ENCODE measurements at regions not wholly inside any gene's neighbourhood (a gene's known extent, or its start where the extent isn't known, plus 50 kb on each side); places are given as distances from the start of the nearest gene placed in this dataset.

DNA sequence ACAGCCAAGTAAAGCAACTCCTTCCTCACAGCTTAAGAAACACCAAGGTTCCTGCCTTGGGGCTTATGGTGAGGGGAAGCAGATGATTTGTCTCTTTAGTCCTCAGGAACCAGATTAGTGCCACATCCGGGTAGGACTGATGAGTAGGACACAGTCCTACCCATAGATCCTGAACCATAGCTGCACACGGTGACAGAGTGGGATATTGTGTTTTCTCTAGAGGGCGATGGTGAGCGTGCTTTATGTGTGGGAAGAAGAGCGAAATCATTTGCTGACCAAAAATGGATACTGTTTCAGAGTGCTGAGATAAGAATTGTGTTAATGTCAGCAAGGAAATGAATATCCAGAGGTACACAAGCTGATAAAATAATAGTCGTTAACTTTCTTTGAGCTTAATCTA lies 209.0 kb upstream of the FBXL7 start:
- TF ChIP-seq, protein P1, sequence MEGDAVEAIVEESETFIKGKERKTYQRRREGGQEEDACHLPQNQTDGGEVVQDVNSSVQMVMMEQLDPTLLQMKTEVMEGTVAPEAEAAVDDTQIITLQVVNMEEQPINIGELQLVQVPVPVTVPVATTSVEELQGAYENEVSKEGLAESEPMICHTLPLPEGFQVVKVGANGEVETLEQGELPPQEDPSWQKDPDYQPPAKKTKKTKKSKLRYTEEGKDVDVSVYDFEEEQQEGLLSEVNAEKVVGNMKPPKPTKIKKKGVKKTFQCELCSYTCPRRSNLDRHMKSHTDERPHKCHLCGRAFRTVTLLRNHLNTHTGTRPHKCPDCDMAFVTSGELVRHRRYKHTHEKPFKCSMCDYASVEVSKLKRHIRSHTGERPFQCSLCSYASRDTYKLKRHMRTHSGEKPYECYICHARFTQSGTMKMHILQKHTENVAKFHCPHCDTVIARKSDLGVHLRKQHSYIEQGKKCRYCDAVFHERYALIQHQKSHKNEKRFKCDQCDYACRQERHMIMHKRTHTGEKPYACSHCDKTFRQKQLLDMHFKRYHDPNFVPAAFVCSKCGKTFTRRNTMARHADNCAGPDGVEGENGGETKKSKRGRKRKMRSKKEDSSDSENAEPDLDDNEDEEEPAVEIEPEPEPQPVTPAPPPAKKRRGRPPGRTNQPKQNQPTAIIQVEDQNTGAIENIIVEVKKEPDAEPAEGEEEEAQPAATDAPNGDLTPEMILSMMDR (IDR thresholded peaks at IDR 0.05 in 4 of 5, conservative IDR thresholded peaks at IDR 0.05 in 1 of 5) = no peak
- TF ChIP-seq POLR2A (IDR thresholded peaks at IDR 0.05) = no peak
